Lower leg skin (tissue), 4 donors: ENCODE measurements at regions not wholly inside any gene's neighbourhood (a gene's known extent, or its start where the extent isn't known, plus 50 kb on each side); places are given as distances from the start of the nearest gene placed in this dataset.

ENCODE experiments used
- DNase-seq, 2 donors: peaks; one replicate each; pipeline ENCODE4 v3.0.0-alpha.2; 2019; ENCODE audit warnings: low spot score in 2 of 2
- H3K4me3 ChIP-seq: fragments of 200-600 bp; sonication (generic); 2 replicates; pipeline ENCODE4 v1.5.1; 2017; ENCODE audit warnings: mild to moderate bottlenecking, low read depth; ENCODE audit not compliant: poor library complexity, severe bottlenecking
- CTCF ChIP-seq, 3 donors: fragments of 450-650 bp; IDR thresholded peaks; one replicate each; pipeline ENCODE4 v1.5.1; 2016; ENCODE audit warnings: antibody characterized with exemption in 3 of 3, mild to moderate bottlenecking in 3 of 3, moderate library complexity in 2 of 3
- POLR2A ChIP-seq, 2 donors: fragments of 450-650 bp; IDR thresholded peaks; one replicate each; pipeline ENCODE4 v1.6.1; 2016 to 2017; ENCODE audit warnings: antibody characterized with exemption in 2 of 2, mild to moderate bottlenecking in 1 of 2, moderate library complexity in 1 of 2
- WGBS, 2 donors: methylation state at CpG; one replicate each; pipeline ENCODE4 v1.1.5; 2018; 5-methylcytosine and 5-hydroxymethylcytosine counted together
- intact Hi-C: fragments of 100-400 bp; cut with DNase I; formaldehyde crosslinking; loops from one replicate; pipeline ENCODE4 v1.15.0; 2023; ENCODE audit warnings: low total_unique reads

GRCh38 chr5:133841831-133842750, 126.3 kb downstream of the C5orf15 start:
- DNase-seq: peak in 1 of 2 donors; percentile 80
- TF ChIP-seq POLR2A (IDR thresholded peaks at IDR 0.05) (no peak), CTCF (IDR thresholded peaks at IDR 0.05) (no peak)
- WGBS, 2 donors: 79% methylated on average over 11 of the region's 11 CpGs
- no peak overlapping the region for H3K4me3 ChIP-seq
- intact Hi-C loops: no loop called here

DNA sequence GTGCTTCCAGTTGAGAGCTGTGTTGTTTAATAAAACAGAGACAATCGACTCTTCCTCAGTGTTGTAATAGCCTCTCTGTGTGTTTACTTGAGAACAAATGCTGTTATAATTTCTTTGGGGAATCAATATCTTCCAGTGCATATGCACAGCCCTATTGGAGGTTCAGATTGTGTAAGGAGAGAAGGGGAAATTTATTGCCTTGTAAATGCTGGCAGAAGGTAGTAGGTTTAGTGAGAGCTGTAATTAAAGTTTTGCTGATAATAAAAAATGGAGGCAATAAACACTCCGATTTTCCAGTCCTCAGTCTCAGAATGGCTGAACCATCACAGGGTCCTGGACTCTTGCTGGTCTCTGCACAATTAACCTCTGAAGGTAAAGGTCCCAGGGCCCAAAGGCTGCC, 128.3 kb downstream of the C5orf15 start:
- no peak for DNase-seq
- 24 to 46% methylated on average over 2 of the region's 2 CpGs for WGBS, 2 donors
- intact Hi-C loops: no loop called here
- TF ChIP-seq CTCF (IDR thresholded peaks at IDR 0.05): no peak
- H3K4me3 ChIP-seq: no peak overlapping the region

DNA sequence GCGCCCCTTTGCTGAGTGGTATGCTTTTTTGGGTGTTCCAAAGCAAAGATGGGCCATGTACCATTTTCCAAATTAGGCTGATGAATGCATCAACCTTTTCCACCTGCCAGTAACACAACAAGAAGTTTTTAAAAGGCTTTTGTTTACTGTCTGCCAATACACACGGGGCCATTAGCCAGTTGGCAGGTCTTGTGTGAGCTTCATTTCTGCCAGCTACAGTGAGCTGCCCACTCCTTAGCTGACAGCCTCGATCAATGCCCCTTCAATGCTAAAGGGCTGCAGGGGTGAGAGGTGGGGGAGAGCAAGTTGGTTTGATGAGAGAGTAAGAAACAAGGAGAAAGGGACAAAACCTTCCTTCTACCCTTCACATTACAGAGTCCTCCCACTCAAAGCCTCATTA, 128.7 kb downstream of the C5orf15 start:
- H3K4me3 ChIP-seq: no peak overlapping the region
- WGBS, 2 donors: 33% methylated on average over 3 of the region's 3 CpGs
- DNase-seq: peak in 1 of 2 donors; percentile 34
- intact Hi-C loops: no loop called here
- no peak for TF ChIP-seq CTCF (IDR thresholded peaks at IDR 0.05)

DNA sequence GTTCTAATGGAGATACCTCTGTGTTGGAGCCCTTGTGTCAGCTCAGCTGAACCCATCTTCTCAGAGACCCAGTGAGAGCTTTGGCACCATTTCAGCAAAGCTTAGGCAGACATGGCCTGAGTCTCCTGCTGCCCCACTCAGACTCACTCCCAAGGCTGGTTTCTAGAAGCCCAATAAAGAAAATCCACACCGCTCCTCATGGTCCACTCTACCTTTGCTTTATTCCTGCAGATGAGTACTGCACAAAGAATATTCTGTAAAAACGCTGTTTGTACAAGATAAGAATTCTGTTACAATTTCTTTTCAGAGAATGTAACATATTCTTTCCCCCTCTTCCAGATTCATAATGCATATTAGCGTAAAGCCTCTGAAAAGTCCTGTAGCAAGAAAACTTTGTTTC, 129.3 kb downstream of the C5orf15 start:
- DNase-seq: peak in 1 of 2 donors; percentile 17
- 92% methylated on average over 3 of the region's 3 CpGs for WGBS, 2 donors
- no peak overlapping the region for H3K4me3 ChIP-seq
- intact Hi-C loops: no loop called here
- TF ChIP-seq POLR2A (IDR thresholded peaks at IDR 0.05) (no peak), CTCF (IDR thresholded peaks at IDR 0.05) (no peak)

- WGBS, 2 donors: 78 to 93% methylated on average over 3 of the region's 3 CpGs
- peak in 1 of 2 donors; percentile 57 for DNase-seq
- no peak for TF ChIP-seq CTCF (IDR thresholded peaks at IDR 0.05)
These were observed 130.1 kb downstream of the C5orf15 start for GRCh38 chr5:133838286-133838685.

More at GRCh38 chr5:133838286-133838685, 130.1 kb downstream of the C5orf15 start:
- H3K4me3 ChIP-seq: no peak overlapping the region
- intact Hi-C loops: no loop called here
